GM21723 (cell line): ENCODE measurements at regions not wholly inside any gene's neighbourhood (a gene's known extent, or its start where the extent isn't known, plus 50 kb on each side); places are given as distances from the start of the nearest gene placed in this dataset.
"Not testable (repeated sequence)": the region's sequence is repeated elsewhere in the genome, so short reads cannot be mapped to it uniquely, and the experiment has no call there.

Source experiments
- ATAC-seq: cut with Tn5 transposase; IDR thresholded peaks from one replicate; pipeline ENCODE4 v1.9.1; 2021; ENCODE audit warnings: mild to moderate bottlenecking, moderate library complexity; ENCODE audit not compliant: unreplicated experiment

- ATAC-seq = not testable (repeated sequence)
Observed at GRCh38 chr4:121616449-121616848, 80.3 kb downstream of the ANXA5 start.

GRCh38 chr4:121614101-121614500, 82.7 kb downstream of the ANXA5 start:
- ATAC-seq = no peak

DNA sequence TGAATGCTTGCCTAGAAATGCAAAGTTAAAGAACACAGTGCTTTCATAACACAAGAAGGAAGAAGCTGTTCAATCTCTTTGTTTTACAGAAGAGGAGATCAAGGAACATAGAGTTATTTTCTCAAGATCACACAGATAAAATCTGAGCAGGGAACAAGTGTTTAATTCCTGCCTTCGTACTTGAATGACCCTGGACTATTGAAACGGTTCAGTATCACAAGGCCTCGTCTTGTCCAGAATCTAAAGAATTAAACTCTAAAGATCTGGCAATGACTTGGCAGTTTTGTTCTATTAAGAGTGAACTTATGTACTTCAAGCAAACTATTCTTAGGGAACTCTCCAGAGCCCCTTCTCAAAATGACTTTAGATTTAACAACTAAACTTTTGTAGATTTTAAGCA, 97.7 kb downstream of the ANXA5 start:
- ATAC-seq = no peak

- ATAC-seq = peak; percentile 87
Observed at GRCh38 chr4:121597346-121597934, 99.3 kb downstream of the ANXA5 start.

- ATAC-seq = no peak
Observed at GRCh38 chr4:121594796-121595526, 101.8 kb downstream of the ANXA5 start.

DNA sequence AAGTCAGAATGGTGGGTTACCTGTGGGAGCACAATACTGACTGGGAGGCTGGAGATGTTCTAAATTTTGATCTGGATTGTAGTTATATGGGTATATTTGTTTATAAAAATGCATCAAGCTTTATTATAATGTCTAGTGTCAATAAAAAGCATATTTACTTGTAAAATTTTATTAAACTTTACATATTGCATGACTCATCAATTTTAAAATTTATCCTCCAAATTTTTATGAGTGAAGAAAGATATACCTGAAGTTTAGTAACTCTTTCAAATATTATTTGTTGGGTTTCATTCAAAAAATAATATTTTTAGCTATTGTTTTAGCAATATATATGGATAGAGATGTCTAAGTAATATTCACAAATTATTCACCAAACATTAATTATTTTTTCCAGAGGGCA, 103.0 kb downstream of the ANXA5 start:
- ATAC-seq = no peak

DNA sequence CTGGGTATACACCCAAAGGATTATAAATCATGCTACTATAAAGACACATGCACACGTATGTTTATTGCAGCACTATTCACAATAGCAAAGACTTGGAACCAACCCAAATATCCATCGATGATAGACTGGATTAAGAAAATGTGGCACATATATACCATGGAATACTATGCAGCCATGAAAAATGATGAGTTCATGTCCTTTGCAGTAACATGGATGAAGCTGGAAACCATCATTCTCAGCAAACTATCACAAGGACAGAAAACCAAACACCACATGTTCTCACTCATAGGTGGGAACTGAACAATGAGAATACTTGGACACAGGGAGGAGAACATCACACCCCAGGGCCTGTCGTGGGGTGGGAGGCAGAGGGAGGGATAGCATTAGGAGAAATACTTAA, 104.5 kb downstream of the ANXA5 start:
- not testable (repeated sequence) for ATAC-seq

GRCh38 chr4:121584836-121585235, 111.9 kb downstream of the ANXA5 start:
- ATAC-seq = no peak

- no peak for ATAC-seq
Observed at GRCh38 chr4:121583396-121583795, 113.4 kb downstream of the ANXA5 start.

DNA sequence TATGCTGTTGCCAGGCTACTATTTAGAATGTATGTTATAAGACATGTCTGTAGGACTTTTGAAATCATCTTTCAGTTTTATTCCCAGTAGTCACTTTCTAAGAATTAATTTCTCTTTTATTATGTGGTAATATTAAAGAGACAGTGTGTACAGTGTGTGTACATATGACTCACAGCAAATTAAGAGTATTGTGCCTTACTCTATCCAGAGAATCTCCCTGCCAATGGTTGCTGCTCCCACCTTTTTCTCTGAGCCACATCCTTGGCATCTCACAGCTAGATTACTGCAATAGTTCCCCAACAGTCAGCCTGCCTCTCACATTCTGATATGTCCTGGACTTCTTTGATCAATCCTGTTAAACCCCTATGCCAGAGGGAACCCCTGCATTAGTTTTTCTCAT, 114.5 kb downstream of the ANXA5 start:
- no peak for ATAC-seq

GRCh38 chr4:121575392-121575791, 121.4 kb downstream of the ANXA5 start:
- not testable (repeated sequence) for ATAC-seq

GRCh38 chr4:121574618-121575017, 122.2 kb downstream of the ANXA5 start:
- ATAC-seq = no peak

DNA sequence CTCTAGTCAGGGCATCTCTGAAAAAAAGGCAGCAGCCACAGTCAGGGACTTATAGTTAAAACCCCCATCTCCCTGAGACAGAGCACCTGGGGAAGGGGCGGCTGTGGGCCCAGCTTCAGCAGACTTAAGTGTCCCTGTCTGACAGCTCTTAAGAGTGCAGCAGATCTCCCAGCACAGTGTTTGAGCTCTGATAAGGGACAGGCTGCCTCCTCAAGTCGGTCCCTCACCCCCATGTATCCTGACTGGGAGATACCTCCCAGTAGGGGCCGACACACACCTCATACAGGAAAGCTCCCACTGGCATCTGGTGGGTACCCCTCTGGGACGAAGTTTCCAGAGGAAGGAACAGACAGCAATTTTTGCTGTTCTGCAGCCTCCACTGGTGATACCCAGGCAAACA, 129.0 kb downstream of the ANXA5 start:
- ATAC-seq = no peak

- no peak for ATAC-seq
Observed at GRCh38 chr4:121564840-121565375, 131.9 kb downstream of the ANXA5 start.

DNA sequence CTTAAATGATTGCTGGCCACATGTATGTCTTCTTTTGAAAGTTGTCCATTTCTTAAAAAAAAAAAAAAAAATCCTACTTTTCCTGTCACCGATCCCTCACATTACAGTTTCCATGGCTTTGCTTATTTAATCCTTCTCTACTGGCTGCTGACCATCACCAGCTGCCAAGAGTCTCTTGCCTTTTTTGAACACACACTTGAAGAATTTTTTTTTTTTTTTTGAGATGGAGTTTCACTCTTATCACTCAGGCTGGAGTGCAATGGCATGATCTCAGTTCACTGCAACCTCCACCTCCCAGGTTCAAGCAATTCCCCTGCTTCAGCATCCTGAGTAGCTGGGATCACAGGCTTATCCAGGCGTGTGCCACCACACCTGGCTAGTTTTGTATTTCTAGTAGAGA, 134.0 kb downstream of the ANXA5 start:
- ATAC-seq = no peak

GRCh38 chr4:121555315-121556107, 141.3 kb downstream of the ANXA5 start:
- no peak for ATAC-seq

GRCh38 chr4:121554382-121554781, 142.4 kb downstream of the ANXA5 start:
- ATAC-seq = no peak

- no peak for ATAC-seq
Observed at GRCh38 chr4:121551881-121552280, 144.9 kb downstream of the ANXA5 start.

GRCh38 chr4:121551271-121551670, 145.5 kb downstream of the ANXA5 start:
- no peak for ATAC-seq

GRCh38 chr4:121541696-121542095, 155.1 kb downstream of the ANXA5 start:
- no peak for ATAC-seq

GRCh38 chr4:121535351-121535750, 154.5 kb upstream of the QRFPR start:
- no peak for ATAC-seq

GRCh38 chr4:121534187-121534586, 153.4 kb upstream of the QRFPR start:
- ATAC-seq = no peak
